ENCODE measurements at regions not wholly inside any gene's neighbourhood (a gene's known extent, or its start where the extent isn't known, plus 50 kb on each side); places are given as distances from the start of the nearest gene placed in this dataset.
A peak's percentile ranks its signal among the peaks of the same experiment; 100 is the strongest.

- DNase-seq = no peak
- no peak overlapping the region for H3K4me3 ChIP-seq (ENCODE audit: low read depth, low read length)
- no peak overlapping the region for H4K91ac ChIP-seq (ENCODE audit: low read depth, low read length)
- no CpG with 5 or more reads among the region's 2 CpGs for WGBS (ENCODE audit: extremely low coverage, insufficient coverage, insufficient read length)
- no peak overlapping the region for H2BK120ac ChIP-seq (ENCODE audit: insufficient read depth, low read length, poor library complexity)
- no peaks in the 10 kb centered on the region for H3K79me2 ChIP-seq (ENCODE audit: control insufficient read depth, insufficient read depth, low read length, poor library complexity)
- no peak overlapping the region for H2AK5ac ChIP-seq (ENCODE audit: low read length)
- no peak overlapping the region for H3K14ac ChIP-seq (ENCODE audit: low read length)
- H2BK12ac ChIP-seq (ENCODE audit: low read length) = no peak overlapping the region
- no peak overlapping the region for H4K8ac ChIP-seq (ENCODE audit: low read depth, low read length)
- H3K4me1 ChIP-seq (ENCODE audit: control insufficient read depth in 1 of 2, insufficient read depth in 2 of 2, low read length in 2 of 2) = peaks cover 4 to 5% of the 10 kb centered on the region in 2 experiments
- no peak overlapping the region for H3K18ac ChIP-seq (ENCODE audit: low read length)
- H3K4ac ChIP-seq (ENCODE audit: low read depth, low read length) = no peak overlapping the region
- H3K36me3 ChIP-seq (ENCODE audit: control insufficient read depth in 1 of 2, insufficient read depth in 2 of 2, low read length in 2 of 2) = no peaks in the 10 kb centered on the region
- H2AFZ ChIP-seq (ENCODE audit: insufficient read depth, low read length, poor library complexity) = no peak overlapping the region
- no peak overlapping the region for H3K9ac ChIP-seq (ENCODE audit: low read length)
- H3K27ac ChIP-seq (ENCODE audit: low read depth, low read length) = no peak overlapping the region
- H3K27me3 ChIP-seq (ENCODE audit: insufficient read depth, low read length) = no peaks in the 10 kb centered on the region
- H3K23ac ChIP-seq (ENCODE audit: low read length) = no peak overlapping the region
- no peaks in the 10 kb centered on the region for H3K9me3 ChIP-seq (ENCODE audit: insufficient read depth, low read depth, low read length)
- H4K12ac ChIP-seq (ENCODE audit: low read depth, low read length) = no peak overlapping the region
- peaks cover 2% of the 10 kb centered on the region for H3K79me1 ChIP-seq (ENCODE audit: low read length)
- no peak overlapping the region for H3K4me2 ChIP-seq (ENCODE audit: low read length)
- H2BK5ac ChIP-seq (ENCODE audit: low read depth, low read length, poor library complexity) = no peak overlapping the region
These were observed 155.0 kb upstream of the HS3ST3A1 start for GRCh38 chr17:13756763-13757162.

GRCh38 chr17:13757871-13758270 lies 156.1 kb upstream of the HS3ST3A1 start:
- no peak overlapping the region for H3K27ac ChIP-seq (ENCODE audit: low read depth, low read length)
- no peak overlapping the region for H4K91ac ChIP-seq (ENCODE audit: low read depth, low read length)
- no peak overlapping the region for H3K9ac ChIP-seq (ENCODE audit: low read length)
- DNase-seq = no peak
- H2BK12ac ChIP-seq (ENCODE audit: low read length) = no peak overlapping the region
- no peak overlapping the region for H4K12ac ChIP-seq (ENCODE audit: low read depth, low read length)
- H2BK120ac ChIP-seq (ENCODE audit: insufficient read depth, low read length, poor library complexity) = no peak overlapping the region
- no peak overlapping the region for H2BK5ac ChIP-seq (ENCODE audit: low read depth, low read length, poor library complexity)
- no peaks in the 10 kb centered on the region for H3K79me2 ChIP-seq (ENCODE audit: control insufficient read depth, insufficient read depth, low read length, poor library complexity)
- H2AFZ ChIP-seq (ENCODE audit: insufficient read depth, low read length, poor library complexity) = no peak overlapping the region
- no peak overlapping the region for H3K4ac ChIP-seq (ENCODE audit: low read depth, low read length)
- no peaks in the 10 kb centered on the region for H3K36me3 ChIP-seq (ENCODE audit: control insufficient read depth in 1 of 2, insufficient read depth in 2 of 2, low read length in 2 of 2)
- H2AK5ac ChIP-seq (ENCODE audit: low read length) = no peak overlapping the region
- H3K9me3 ChIP-seq (ENCODE audit: insufficient read depth, low read depth, low read length) = no peaks in the 10 kb centered on the region
- H3K27me3 ChIP-seq (ENCODE audit: insufficient read depth, low read length) = no peaks in the 10 kb centered on the region
- no peak overlapping the region for H3K4me2 ChIP-seq (ENCODE audit: low read length)
- WGBS (ENCODE audit: extremely low coverage, insufficient coverage, insufficient read length) = no CpG with 5 or more reads among the region's 2 CpGs
- H3K23ac ChIP-seq (ENCODE audit: low read length) = no peak overlapping the region
- H3K4me3 ChIP-seq (ENCODE audit: low read depth, low read length) = no peak overlapping the region
- no peak overlapping the region for H3K18ac ChIP-seq (ENCODE audit: low read length)
- no peaks in the 10 kb centered on the region for H3K4me1 ChIP-seq (ENCODE audit: control insufficient read depth in 1 of 2, insufficient read depth in 2 of 2, low read length in 2 of 2)
- H4K8ac ChIP-seq (ENCODE audit: low read depth, low read length) = no peak overlapping the region
- no peaks in the 10 kb centered on the region for H3K79me1 ChIP-seq (ENCODE audit: low read length)
- no peak overlapping the region for H3K14ac ChIP-seq (ENCODE audit: low read length)

GRCh38 chr17:13759518-13760335 lies 158.0 kb upstream of the HS3ST3A1 start:
- peak in 1 of 2 donors; percentile 3 for DNase-seq
- Histone ChIP-seq H3K23ac (ENCODE audit: low read length) (no peak overlapping the region), H2BK120ac (ENCODE audit: insufficient read depth, low read length, poor library complexity) (no peak overlapping the region), H3K14ac (ENCODE audit: low read length) (no peak overlapping the region), H2AK5ac (ENCODE audit: low read length) (no peak overlapping the region), H3K79me2 (ENCODE audit: control insufficient read depth, insufficient read depth, low read length, poor library complexity) (no peaks in the 10 kb centered on the region), H2AFZ (ENCODE audit: insufficient read depth, low read length, poor library complexity) (no peak overlapping the region), H3K4ac (ENCODE audit: low read depth, low read length) (no peak overlapping the region), H2BK12ac (ENCODE audit: low read length) (no peak overlapping the region), H3K36me3 (ENCODE audit: control insufficient read depth in 1 of 2, insufficient read depth in 2 of 2, low read length in 2 of 2) (no peaks in the 10 kb centered on the region), H4K91ac (ENCODE audit: low read depth, low read length) (no peak overlapping the region), H3K4me1 (ENCODE audit: control insufficient read depth in 1 of 2, insufficient read depth in 2 of 2, low read length in 2 of 2) (no peaks in the 10 kb centered on the region), H3K4me3 (ENCODE audit: low read depth, low read length) (no peak overlapping the region), H3K4me2 (ENCODE audit: low read length) (no peak overlapping the region), H2BK5ac (ENCODE audit: low read depth, low read length, poor library complexity) (no peak overlapping the region), H3K18ac (ENCODE audit: low read length) (no peak overlapping the region), H3K9me3 (ENCODE audit: insufficient read depth, low read depth, low read length) (no peaks in the 10 kb centered on the region), H3K27me3 (ENCODE audit: insufficient read depth, low read length) (no peaks in the 10 kb centered on the region), H4K12ac (ENCODE audit: low read depth, low read length) (no peak overlapping the region), H3K9ac (ENCODE audit: low read length) (no peak overlapping the region), H3K79me1 (ENCODE audit: low read length) (no peaks in the 10 kb centered on the region), H3K27ac (ENCODE audit: low read depth, low read length) (no peak overlapping the region), H4K8ac (ENCODE audit: low read depth, low read length) (no peak overlapping the region)
- no CpG with 5 or more reads among the region's 6 CpGs for WGBS (ENCODE audit: extremely low coverage, insufficient coverage, insufficient read length)

GRCh38 chr17:13761038-13761603 lies 159.4 kb upstream of the HS3ST3A1 start:
- no peak overlapping the region for H3K18ac ChIP-seq (ENCODE audit: low read length)
- DNase-seq = no peak
- no peak overlapping the region for H3K23ac ChIP-seq (ENCODE audit: low read length)
- H3K9me3 ChIP-seq (ENCODE audit: insufficient read depth, low read depth, low read length) = no peaks in the 10 kb centered on the region
- H3K79me2 ChIP-seq (ENCODE audit: control insufficient read depth, insufficient read depth, low read length, poor library complexity) = no peaks in the 10 kb centered on the region
- H3K36me3 ChIP-seq (ENCODE audit: control insufficient read depth in 1 of 2, insufficient read depth in 2 of 2, low read length in 2 of 2) = no peaks in the 10 kb centered on the region
- no peak overlapping the region for H3K27ac ChIP-seq (ENCODE audit: low read depth, low read length)
- H3K4me2 ChIP-seq (ENCODE audit: low read length) = no peak overlapping the region
- no peak overlapping the region for H3K14ac ChIP-seq (ENCODE audit: low read length)
- no peak overlapping the region for H2BK5ac ChIP-seq (ENCODE audit: low read depth, low read length, poor library complexity)
- H3K4me1 ChIP-seq (ENCODE audit: control insufficient read depth in 1 of 2, insufficient read depth in 2 of 2, low read length in 2 of 2) = peaks cover 0 to 2% of the 10 kb centered on the region in 2 experiments
- H3K79me1 ChIP-seq (ENCODE audit: low read length) = no peaks in the 10 kb centered on the region
- no peak overlapping the region for H2BK120ac ChIP-seq (ENCODE audit: insufficient read depth, low read length, poor library complexity)
- H2AK5ac ChIP-seq (ENCODE audit: low read length) = no peak overlapping the region
- H3K4me3 ChIP-seq (ENCODE audit: low read depth, low read length) = no peak overlapping the region
- no peak overlapping the region for H4K91ac ChIP-seq (ENCODE audit: low read depth, low read length)
- no peak overlapping the region for H4K8ac ChIP-seq (ENCODE audit: low read depth, low read length)
- no peak overlapping the region for H3K9ac ChIP-seq (ENCODE audit: low read length)
- H3K4ac ChIP-seq (ENCODE audit: low read depth, low read length) = no peak overlapping the region
- H2AFZ ChIP-seq (ENCODE audit: insufficient read depth, low read length, poor library complexity) = no peak overlapping the region
- no peaks in the 10 kb centered on the region for H3K27me3 ChIP-seq (ENCODE audit: insufficient read depth, low read length)
- no peak overlapping the region for H4K12ac ChIP-seq (ENCODE audit: low read depth, low read length)
- no CpG with 5 or more reads among the region's 2 CpGs for WGBS (ENCODE audit: extremely low coverage, insufficient coverage, insufficient read length)
- no peak overlapping the region for H2BK12ac ChIP-seq (ENCODE audit: low read length)

All from trophoblast cell (in vitro differentiated cells and primary cell).